ENCODE measurements at regions not wholly inside any gene's neighbourhood (a gene's known extent, or its start where the extent isn't known, plus 50 kb on each side); places are given as distances from the start of the nearest gene placed in this dataset.

DNA sequence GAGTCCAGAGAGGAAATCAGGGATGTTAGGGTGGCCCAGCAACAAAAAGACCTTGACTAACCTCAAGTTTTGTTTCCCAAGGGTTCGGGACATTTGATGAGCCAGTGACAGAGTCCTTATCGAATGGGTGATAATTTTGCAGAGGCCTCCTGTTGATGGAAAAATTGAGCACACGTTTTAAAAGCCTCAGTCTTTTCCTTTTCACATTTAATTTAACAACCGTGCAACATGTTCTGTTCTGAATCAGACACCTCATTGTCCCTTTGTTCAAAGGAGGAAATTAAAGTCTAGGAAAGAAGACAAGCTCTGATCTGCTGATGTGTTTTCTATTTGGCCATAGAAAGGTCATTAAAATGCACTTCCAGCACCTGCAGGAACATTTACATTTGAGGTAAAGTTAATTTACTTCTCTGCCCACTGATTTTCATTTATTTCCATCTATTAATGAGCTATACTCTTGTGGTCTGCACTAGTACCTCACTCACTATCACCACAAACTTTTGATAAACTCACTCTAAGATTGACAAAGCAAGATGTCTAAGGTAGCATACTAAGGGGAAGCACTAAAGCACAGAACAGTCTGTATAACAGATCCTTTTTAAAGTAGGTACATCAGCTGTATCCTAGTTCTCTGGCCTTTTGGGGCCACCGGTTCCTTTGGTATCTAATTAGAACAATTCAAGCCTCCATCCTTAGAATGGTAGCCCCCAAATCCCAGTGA, 147.0 kb downstream of the RPAP3 start:
- Histone ChIP-seq H3K27me3 (ENCODE audit: low read length) (no peaks in the 10 kb centered on the region; the same call in 1 of the 2 replicates), H3K4me3 (ENCODE audit: low read length) (no peak overlapping the region), H3K4me2 (ENCODE audit: low read length) (no peak overlapping the region), H3K36me3 (ENCODE audit: low read depth, low read length) (no peaks in the 10 kb centered on the region), H3K9ac (ENCODE audit: low read length) (no peak overlapping the region), H2AFZ (ENCODE audit: low read length) (no peak overlapping the region), H3K9me2 (replicated peaks; ENCODE audit: low read length) (no peaks in the 10 kb centered on the region), H3K79me2 (ENCODE audit: low read length) (no peaks in the 10 kb centered on the region), H3K4me1 (ENCODE audit: insufficient read depth, low read length) (peaks cover 11% of the 10 kb centered on the region), H3K9me3 (ENCODE audit: low read length) (no peaks in the 10 kb centered on the region), H3F3A (ENCODE audit: low read length, unreplicated experiment) (no peaks in the 10 kb centered on the region), H4K20me1 (ENCODE audit: low read length) (no peaks in the 10 kb centered on the region), H3K27ac (ENCODE audit: low read length) (no peak overlapping the region)
- intact Hi-C loops (cut with micrococcal nuclease): no loop called here
- DNase-seq (no peak), ATAC-seq (no peak)
- TF ChIP-seq EZH2phosphoT487 (IDR thresholded peaks at IDR 0.05; ENCODE audit: borderline replicate concordance, low read length) (no peak), EZH2 (IDR thresholded peaks at IDR 0.05; ENCODE audit: low read length, unreplicated experiment) (no peak)
- TF ChIP-seq, protein P1, sequence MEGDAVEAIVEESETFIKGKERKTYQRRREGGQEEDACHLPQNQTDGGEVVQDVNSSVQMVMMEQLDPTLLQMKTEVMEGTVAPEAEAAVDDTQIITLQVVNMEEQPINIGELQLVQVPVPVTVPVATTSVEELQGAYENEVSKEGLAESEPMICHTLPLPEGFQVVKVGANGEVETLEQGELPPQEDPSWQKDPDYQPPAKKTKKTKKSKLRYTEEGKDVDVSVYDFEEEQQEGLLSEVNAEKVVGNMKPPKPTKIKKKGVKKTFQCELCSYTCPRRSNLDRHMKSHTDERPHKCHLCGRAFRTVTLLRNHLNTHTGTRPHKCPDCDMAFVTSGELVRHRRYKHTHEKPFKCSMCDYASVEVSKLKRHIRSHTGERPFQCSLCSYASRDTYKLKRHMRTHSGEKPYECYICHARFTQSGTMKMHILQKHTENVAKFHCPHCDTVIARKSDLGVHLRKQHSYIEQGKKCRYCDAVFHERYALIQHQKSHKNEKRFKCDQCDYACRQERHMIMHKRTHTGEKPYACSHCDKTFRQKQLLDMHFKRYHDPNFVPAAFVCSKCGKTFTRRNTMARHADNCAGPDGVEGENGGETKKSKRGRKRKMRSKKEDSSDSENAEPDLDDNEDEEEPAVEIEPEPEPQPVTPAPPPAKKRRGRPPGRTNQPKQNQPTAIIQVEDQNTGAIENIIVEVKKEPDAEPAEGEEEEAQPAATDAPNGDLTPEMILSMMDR (conservative IDR thresholded peaks at IDR 0.05; ENCODE audit: low read depth, low read length): no peak
- POLR2A ChIA-PET (ENCODE audit: unreplicated experiment): no interaction called here
- CTCF ChIA-PET: no interaction called here
- BruUV-seq (replicated peaks): no TSS peak

DNA sequence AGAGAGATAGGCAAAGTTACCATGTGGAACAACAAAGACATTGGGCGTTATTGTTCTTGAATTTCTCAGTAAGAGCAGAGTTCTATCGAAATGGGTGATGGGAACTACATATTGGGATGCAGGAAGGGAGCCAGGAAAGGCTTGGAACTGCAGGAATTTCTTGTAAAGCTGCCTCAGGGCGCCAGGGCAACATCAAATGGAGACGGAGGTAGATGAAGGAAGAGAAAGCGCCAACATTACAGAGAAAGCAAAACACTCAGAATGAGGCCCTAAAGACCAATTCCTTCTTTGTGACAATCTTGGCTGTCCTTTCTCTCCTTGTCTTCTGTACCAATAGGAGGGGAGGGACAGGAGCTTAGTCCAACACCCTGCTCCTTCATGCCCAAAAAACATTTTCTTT, 148.4 kb downstream of the RPAP3 start:
- Histone ChIP-seq H3K4me1 (ENCODE audit: insufficient read depth, low read length) (peaks cover 11% of the 10 kb centered on the region), H3K79me2 (ENCODE audit: low read length) (no peaks in the 10 kb centered on the region), H3K27ac (ENCODE audit: low read length) (no peak overlapping the region), H3K4me3 (ENCODE audit: low read length) (no peak overlapping the region), H3F3A (ENCODE audit: low read length, unreplicated experiment) (no peaks in the 10 kb centered on the region), H3K9me3 (ENCODE audit: low read length) (0 out of 2 replicates have a peak, but pooled peaks cover 5% of the 10 kb centered on the region), H3K27me3 (ENCODE audit: low read length) (no peaks in the 10 kb centered on the region; the same call in 1 of the 2 replicates), H3K9ac (ENCODE audit: low read length) (no peak overlapping the region), H3K36me3 (ENCODE audit: low read depth, low read length) (peaks cover 2% of the 10 kb centered on the region; the same call in 1 of the 2 replicates), H3K9me2 (replicated peaks; ENCODE audit: low read length) (no peaks in the 10 kb centered on the region), H3K4me2 (ENCODE audit: low read length) (no peak overlapping the region), H2AFZ (ENCODE audit: low read length) (no peak overlapping the region), H4K20me1 (ENCODE audit: low read length) (no peaks in the 10 kb centered on the region)
- TF ChIP-seq, protein P1 (conservative IDR thresholded peaks at IDR 0.05; ENCODE audit: low read depth, low read length): no peak
- TF ChIP-seq EZH2 (IDR thresholded peaks at IDR 0.05; ENCODE audit: low read length, unreplicated experiment) (no peak), EZH2phosphoT487 (IDR thresholded peaks at IDR 0.05; ENCODE audit: borderline replicate concordance, low read length) (no peak)
- no peak for DNase-seq
- ChIA-PET CTCF (no interaction called here), POLR2A (ENCODE audit: unreplicated experiment) (no interaction called here)
- intact Hi-C loops (cut with micrococcal nuclease): no loop called here
- ATAC-seq: no peak
- BruUV-seq (replicated peaks): no TSS peak

All from PC-3 (cell line).